UCSD-AML1 (cell line): ENCODE measurements at regions not wholly inside any gene's neighbourhood (a gene's known extent, or its start where the extent isn't known, plus 50 kb on each side); places are given as distances from the start of the nearest gene placed in this dataset.

Experiments
- DNase-seq: peaks from one replicate; lab custom pipeline; 2025; ENCODE audit not compliant: unreplicated experiment; lab: John Stamatoyannopoulos, UW

DNA sequence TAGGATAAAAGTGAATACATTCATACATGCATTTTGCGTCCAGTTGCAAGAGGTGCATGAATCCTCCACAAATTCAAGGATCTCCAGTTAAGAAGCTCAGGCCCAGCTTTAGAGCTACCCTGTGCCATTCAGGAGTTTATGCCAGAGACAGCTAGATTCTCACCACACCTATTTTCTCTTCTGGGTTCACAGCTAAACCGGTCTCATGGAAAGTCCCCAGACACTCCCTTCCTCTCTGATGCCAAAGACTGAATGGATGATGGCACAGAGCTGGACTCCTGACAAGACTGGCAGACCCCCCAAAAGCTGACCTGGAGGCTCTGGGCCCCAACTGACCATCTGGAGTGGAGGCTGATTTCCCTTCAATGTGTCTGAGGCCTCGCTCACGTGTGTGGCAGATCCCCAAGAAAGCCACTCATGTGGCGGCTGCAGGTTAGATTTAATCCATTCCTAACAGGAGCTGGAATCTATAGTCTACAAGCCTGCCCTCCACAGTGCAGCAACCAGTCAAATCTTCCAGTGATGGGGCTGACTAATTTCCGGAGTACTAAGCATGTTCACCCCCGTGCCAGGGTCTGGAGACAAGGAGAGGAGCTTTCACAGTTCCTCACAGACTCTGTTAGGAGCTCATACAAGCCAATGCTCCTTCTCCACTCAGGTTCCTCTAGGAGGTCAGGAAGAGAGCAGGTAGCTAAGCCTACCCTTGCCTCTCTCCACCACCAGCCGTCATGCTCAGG, 257.1 kb downstream of the BCL11A start:
- DNase-seq = no peak

DNA sequence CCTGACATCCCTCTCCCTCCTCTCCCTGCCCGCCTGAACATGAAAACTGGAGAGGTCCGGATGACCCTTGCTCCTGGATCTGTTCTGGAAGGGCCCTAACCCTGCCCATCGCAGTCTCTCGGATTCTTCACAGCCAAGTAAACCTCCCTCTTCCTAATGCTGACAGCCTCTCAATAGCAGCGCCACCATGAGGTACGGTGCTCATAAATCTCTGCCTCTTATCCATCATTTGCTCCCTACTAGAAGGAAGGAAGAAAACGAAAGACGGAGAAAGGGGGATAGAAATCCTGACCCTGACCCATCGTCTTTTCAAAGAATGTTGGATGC, 257.9 kb downstream of the BCL11A start:
- no peak for DNase-seq

DNA sequence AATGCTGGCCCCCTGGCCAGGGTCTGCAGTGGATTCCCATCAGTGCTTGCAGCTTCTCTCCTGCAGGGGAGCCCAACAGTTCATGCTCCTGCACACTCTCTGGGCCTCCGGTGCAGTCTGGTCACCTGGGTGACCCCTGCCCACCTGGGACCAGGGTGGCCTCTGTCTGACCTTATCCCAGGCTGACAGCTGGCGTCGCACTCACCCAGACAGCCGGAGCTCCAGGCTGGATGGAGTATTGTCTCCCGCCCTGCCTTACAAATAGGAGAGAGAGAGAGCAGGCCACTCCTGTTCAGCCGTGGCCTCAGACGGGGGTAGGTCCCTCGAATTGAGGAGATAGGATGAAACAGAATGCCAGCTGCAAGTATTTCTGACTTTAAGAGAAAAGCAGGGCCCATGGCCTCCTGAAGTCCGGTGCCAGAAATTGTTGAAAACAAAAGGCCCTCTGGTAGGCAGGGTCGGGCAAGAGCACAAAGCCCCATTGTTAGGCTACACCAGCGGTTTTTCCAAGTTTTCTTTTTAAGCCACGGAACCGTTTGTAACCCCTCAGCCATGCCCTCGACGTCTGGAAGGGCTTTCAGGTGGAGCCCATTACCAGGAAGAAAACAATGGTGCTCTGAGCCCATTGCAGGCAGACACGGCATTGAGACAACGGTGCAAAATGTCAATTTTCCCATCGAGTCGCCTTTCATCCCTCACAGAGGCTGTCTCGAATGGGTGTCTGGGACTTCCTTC, 258.4 kb downstream of the BCL11A start:
- DNase-seq = no peak

DNA sequence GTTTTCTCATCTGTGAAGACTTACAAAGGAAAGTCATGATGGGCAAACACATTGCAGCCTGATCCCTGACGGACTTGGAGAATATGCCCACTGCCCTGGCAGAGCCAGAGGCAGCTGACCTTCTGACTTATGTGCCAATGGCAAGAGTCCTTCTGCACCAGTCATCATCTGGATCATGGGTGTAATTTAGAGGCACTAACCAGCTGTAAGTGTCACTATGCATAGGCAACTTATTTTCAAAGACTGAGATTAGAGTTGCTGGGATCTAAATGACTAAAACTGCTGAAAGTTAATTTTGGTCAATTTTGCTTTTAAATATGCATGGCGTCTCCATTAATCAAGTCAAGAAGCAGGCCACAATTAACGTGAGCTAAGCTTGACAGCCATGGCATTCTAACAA, 261.2 kb downstream of the BCL11A start:
- DNase-seq = no peak

DNA sequence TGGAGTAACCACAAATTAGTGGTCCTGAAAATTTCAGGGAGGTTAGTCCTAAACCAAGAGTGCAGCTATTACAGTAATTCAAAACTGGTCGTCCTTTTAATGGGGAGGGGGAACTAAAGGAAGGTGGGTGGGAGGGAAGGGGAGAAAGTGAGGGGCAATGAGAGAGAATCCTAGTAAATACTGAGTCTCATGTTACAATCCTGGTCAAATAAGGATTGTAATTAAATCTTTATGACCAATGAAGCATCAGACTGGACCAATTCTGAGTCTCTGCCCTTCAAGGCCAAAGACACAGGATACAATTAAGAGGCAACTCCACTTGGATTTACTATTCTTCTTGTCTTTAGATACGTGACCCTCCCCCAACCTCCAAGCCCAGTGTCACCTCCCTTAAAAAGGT, 262.9 kb downstream of the BCL11A start:
- DNase-seq = no peak

DNA sequence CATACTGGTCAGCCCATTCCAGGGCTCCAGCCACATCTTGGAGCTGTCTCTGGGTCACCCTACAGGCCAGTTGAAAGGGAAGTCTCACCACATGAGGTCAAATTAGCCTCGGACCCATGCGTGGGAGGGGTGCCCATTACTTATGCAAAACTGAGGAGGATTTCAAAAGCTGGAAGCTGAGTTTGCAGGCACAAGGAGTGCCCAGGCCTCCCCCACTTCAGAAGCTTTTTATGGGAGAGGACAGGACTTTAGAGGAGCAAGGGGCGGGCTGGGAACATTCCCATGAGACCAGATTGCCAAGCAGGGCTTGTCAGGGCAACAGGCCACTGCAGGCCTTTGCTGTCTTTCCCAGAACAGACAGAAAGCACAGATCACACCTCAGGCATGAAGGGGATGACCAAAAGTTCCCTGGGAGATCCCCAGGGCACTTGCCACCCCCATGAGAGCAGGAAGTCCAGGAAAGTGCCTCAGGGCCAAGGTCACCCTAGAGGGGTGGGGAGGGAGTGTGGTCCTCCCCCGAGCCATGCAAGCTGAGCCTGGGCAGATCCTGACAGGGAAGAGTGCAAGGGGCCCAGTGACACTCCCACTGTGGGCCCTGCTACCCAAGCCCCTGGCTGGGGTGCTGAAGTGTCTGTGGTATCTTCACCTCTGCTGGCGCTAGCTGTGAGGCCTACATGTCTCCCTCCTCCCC, 267.7 kb downstream of the BCL11A start:
- DNase-seq = no peak

DNA sequence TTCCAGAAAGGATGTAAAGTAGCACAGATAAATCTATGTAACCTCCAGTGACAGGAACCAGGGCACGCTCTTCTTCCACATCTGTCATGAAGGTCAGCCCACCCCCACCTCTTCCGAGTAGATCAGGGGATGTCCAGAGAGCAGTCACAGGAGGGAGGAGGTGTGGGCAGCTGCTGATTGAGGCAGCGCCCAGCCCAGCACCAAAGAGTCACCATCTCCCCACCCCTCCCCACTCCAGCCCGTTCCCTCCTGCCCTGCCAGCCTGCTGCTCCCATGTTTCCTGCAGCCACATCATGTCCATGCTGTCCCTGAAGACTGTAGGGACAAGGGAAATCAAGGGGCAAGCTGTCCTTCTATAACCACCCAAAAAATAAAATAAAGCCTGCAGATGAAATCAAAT, 269.8 kb downstream of the BCL11A start:
- DNase-seq = no peak

DNA sequence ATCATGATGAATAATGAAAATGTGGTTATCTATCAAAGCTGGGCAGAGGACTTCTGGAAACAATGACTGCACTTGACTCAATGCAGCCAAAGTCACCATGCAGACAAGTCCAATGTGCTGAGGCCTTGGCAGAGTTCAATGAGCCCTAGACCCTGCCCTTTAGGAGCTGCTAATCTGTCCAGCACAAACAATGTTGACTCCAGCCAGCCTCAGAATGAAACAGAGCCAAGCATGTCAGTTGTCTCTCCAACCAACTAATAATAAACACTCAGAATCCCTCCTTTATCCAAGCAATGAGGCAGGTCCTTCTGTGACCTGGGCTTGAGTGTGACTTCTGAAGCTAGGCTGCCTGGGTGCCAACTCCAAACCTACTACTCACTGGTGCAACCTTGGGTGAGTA, 270.6 kb downstream of the BCL11A start:
- no peak for DNase-seq

DNA sequence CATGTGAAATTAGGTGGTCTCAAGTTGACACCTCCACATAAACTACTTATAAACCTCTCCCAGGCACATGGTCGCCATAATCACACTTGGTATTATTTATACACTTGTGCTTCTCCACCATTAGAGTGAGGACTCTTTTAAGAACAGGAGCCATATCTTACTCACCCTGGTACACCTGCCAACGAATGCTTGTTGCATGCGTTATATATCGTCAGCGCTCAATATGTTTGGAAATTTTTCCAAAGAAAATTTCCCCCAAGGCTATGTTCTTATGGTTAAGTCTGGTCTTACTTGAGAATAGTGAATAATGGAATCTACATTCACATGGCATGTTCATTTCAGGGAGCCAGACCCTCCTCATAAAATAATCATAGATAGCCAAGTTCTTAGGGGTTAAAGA, 271.7 kb downstream of the BCL11A start:
- no peak for DNase-seq

DNA sequence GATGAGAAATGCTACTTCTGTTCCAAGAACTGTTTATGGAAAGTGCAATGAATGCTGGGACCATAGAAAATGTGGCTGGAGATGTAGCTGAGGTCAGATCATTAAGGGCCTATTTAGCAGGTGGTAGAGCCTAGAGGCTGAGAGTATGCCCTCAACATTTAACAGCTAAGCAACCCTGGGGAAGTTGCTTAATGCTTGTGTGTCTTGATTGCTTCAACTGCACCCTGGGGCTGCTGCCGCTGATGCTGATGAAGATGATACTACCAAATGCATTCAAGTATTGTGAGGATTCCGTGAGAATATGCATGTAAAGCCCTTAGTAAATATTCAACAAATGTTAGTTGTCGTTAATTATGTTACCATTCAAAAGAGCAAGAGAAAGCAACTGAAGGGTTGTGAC, 273.2 kb downstream of the BCL11A start:
- no peak for DNase-seq

DNA sequence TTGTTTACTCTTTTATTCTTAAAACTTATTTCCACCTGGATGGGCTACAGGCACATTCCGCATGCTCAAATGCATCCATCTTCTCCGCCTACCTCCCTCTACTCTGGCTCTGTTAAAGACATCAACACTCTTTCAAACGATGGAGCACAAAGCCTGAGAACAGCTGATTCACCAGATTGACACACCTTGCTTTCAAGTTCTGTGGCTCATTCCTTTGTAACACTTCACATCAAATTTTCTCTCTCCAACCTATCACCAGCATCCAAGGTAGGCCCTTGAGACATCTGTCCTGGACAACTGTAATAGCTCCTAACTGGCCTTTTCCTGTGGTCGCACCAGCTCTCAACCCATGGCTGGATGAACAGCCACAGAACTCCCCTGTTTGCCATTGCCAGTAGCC, 274.5 kb downstream of the BCL11A start:
- DNase-seq = no peak

DNA sequence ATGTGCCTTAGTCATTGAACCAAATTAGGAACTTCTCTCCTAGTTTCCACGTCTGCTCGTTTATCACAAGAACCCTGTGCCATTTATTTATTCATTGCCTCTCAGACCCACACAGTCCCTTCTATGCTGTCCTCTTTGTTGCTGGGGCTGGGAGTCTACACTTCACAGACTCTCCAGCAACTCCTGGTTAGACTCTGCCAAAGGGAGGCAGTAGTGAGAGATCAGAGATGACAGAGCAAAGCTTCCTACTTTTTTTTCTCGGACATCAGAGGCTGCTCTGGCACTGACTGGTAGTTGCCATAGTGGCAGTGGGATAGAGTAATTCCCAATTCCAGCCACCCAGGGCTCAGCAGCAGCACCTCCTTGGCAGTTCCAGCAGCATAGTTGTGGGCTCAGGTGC, 277.5 kb downstream of the BCL11A start:
- no peak for DNase-seq

DNA sequence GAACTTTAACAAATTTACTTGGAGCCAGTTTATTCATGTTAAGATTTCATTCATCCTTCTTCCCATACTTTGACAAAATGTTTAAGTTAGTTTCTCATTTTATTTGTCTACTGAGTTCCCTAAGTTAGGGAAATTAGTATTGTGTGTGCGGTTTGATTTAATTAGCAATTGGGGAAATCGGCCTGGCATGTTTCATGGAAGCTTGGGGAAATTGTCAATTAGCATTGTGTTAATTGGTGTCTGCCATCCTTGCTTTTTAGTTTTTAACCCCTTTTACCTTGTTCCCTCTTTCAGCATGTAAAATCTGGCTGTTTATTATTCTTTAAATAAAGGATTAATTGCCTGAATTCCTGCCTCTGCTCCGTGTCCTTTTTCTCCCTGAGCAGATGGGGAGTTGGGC, 279.6 kb downstream of the BCL11A start:
- no peak for DNase-seq

DNA sequence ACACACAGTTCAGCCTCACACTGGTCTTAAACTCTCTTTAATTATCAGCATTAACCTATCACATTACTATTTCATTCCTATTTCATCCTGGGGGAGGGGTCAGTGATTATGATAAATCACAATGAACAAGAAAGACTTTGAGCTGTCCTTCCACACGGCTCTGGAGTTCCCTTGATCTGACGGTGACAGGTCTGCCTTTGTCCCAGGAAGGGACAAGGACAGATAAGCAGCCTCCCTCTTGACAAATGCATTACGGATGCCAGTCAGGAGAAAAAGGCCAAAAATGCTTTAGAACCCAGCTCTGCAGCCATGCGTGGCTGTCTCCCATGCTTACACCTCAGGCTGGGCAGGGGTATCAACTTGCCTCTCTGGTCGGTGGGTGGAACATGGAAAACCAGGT, 281.7 kb downstream of the BCL11A start:
- DNase-seq = no peak

DNA sequence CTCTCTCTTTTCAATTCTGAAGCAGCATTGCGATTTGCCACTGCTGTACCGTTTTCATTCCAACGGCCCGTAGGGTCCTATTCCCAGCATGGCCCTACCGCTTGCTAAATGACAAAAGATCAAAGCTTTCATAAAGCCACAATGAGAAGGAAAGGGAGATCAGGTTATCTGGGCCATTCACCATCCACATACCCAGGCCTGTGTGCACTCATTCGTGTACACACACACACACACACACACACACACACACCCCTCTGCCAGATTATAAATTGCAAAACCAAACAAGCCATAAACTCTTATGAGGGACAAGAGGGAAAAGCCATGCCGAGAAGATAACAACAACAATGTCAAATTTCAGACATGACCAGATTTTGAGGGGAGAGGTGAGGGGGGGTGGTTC, 282.3 kb downstream of the BCL11A start:
- DNase-seq = no peak

DNA sequence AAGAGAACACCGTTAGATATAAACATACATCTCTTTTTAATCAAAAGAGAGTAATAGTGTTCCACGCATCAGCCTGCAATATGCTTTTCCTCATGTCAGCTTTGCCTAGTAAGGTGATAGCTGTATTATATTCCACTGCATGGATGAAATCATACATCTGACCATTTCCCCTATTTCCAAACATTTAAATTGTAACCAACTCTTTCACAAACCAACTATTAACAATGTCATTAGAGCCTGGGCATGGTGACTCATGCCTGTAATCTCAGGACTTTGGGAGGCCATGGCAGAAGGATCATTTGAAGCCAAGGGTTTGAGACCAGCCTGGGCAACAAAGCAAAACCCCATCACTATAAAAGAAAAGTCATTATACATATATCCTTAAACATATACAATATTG, 284.8 kb downstream of the BCL11A start:
- no peak for DNase-seq

DNA sequence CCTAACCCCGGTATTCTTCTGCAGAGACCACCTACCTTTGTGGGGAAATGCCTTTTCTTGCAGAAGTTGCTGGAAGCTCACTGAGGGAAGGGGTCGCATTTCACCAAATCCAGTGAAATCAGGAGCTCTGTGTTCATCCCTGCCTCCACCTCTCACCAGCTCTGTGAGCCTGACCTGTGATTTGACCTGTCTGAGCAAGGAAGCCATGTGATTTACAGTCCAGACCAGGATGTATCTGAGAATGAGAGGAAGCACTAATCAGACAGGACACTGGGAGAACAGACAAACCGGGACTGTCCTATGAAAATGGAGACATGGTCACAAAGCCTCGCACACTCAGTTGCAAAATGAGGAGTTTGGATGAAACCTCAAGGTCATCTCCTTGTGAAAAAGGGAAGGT, 285.4 kb downstream of the BCL11A start:
- no peak for DNase-seq

DNA sequence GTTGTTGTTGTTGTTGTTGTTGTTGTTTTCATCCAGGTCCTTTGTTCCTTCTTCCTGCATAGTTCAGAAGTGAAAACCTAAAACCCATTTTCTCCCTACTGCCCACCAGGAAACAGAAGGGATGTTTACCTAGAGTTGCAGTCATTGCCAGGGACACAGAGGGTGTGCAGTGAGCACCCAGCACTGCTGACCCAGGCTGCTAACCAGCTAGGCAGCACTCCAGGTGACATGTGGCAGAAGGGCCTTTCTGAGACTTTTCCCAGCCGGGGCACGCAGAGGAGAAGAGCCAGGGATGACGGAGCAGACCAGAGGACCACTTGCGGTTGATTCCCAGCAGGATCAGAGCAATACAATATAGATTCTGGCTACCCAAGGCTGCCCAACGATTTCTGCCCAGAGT, 286.3 kb downstream of the BCL11A start:
- DNase-seq = no peak

DNA sequence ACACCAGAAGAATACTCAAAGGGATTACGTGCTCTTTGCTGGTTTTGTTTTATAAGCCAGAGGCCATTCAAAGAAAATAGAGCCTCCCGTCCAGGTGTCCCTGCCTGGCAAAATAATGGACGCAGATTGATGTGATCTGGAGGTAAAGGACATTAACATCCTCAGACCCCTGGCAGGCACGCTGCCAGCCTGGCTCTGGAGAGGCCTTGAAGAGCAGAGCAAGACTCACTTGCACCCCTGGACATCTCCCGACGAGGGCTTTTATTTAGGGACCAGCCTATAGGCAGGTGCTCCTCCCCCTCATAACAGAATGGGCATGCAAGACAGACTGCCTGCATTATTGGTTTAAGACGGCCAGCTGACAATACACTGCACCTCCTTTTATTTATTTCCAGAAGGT, 291.3 kb downstream of the BCL11A start:
- no peak for DNase-seq

DNA sequence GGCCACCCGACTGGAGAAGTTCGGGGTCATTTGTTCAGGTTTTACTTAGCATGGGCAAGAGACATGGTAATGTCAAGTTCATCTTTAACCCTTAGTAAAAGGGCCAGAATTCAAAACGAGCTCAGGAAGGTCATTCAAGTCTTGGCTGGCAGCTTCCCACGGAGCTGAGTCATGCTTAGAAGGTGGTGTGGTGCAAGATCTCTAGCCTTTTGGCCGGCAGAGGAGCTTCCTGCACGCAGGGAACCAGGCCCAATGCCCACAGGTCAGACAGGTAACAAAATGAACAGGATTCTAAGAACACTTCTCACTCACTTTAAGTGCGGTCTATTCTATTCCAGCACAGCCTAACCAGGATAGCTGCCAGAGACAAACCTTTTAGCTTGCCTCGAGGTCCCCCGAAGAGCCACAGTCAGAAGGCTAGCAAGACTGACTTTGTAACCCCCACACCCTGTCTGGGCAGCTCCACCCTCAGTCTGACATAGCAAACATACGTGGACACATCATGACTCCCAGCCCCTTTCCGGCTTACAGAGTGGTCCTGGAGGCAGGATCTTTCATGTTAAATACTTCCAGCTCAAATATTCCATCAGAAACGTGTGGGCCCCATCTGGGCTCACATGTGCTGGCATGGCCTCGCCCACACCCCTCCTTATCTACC, 292.7 kb downstream of the BCL11A start:
- peak; percentile 24 for DNase-seq

DNA sequence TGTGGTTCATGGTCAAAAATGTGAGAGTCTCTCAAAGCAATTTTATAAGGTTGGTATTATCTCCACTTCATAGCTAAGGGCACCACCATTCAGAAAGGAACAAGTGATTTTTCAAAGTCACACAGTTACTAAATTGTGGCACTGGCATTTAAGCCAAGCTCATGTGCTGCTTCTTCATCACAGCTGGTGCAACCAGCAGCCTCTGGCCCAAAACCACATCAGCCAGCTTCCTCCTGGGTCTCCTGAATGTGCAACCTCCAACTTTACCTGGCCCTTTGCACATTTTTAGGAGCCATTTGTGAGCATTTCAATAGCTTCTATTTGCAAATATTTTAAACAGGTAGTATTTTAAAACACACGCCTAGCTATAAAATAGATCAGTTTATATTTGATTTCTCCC, 293.7 kb downstream of the BCL11A start:
- no peak for DNase-seq

DNA sequence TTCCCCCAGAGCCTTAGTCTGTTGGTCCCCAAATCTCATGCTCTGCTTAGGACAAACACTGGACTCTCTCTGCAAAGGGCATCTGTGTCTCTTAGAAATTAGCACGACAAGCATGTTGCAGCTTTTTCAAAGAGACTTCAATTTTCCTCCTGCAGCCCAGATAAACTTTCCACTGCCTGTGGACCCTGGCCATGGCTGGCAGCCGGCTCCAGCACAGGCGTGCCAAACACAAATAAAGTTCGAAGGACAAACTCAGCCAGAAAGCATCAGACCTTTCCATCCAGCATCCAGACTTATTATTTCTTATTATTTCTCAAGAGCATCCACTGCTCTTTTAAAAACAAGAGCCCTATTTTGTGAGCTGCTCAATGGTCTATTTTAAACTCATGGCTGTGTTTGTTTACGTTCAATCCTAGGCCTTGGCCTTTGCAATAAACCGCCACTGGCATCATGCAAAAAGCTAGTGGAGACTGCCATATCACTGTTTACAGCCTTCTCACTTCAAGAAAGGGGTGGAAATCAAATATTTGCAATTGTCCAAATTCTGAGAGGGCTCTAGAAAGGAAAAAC, 300.8 kb downstream of the BCL11A start:
- no peak for DNase-seq
